Activated CD8-positive, alpha-beta memory T cell treated with anti-CD3 and anti-CD28 coated beads for 36 hours (primary cell): ENCODE measurements at regions not wholly inside any gene's neighbourhood (a gene's known extent, or its start where the extent isn't known, plus 50 kb on each side); places are given as distances from the start of the nearest gene placed in this dataset.

Experiments
- CTCF ChIA-PET: fragments of 350-600 bp; sonication (Branson Sonifier 250); formaldehyde crosslinking; loops from one replicate; lab custom pipeline; 2021; ENCODE audit warnings: antibody characterized with exemption; lab: Charles Lee
- POLR2A ChIA-PET: fragments of 350-600 bp; sonication (Branson Sonifier 250); formaldehyde crosslinking; loops from one replicate; lab custom pipeline; 2021; ENCODE audit warnings: antibody characterized with exemption; lab: Charles Lee

DNA sequence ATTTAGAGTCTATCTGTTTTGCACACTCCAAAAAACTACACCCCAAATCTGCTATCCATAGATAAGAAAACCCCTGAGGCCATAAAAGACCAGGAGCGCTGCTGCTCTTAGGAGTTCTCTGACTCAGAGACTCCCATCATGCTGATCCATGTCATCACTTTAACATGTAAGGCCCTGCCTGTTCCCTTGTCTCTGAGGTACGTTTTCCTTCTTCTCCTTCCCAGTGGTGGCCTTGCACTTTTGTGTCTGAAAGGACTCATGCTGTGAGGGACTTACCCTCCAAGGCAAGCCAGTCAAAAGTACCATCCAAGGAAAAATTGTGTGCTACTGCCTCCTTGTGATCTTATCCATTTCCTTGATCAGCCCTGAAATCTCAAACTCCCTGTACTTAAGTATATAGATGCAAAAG is 427.4 kb upstream of the NCAM2 start:
- POLR2A ChIA-PET = no interaction called here
- CTCF ChIA-PET = no interaction called here

DNA sequence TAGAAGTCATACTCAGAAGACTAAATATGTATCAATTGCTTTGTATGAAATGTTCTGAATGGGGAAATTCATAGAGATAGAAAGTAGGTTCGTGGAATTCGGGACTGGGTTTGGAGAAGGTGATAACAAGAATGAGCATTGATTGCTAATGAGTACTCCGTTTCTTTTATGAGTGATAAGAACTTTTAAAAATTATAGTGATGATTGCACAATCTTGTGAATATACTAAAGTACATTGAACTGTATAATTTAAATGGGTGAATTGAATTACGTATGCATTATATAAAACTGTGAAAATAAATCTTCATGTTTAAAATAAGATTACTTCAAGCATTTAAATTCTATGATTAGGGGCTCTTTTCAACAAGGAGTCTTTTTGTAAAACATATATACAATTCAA is 425.6 kb upstream of the NCAM2 start:
- CTCF ChIA-PET = no interaction called here
- POLR2A ChIA-PET = no interaction called here

DNA sequence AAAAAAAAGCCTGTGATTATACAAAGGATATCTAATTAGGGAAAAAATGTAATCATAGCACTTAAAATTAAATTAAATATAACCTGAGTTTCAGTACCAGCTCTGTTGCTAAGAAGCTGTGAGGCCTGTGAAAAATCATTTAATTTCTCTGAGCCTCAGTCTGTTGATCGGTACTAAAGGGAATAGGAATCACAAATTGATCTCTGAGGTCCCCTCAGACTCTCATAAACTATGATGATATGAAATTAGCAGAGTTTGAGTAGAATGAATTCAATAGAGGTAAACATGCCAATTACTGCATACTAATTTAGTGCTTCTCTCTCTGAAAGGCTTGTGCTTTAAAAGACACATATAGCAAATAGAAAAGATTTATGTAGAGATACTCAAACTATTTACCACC is 416.8 kb upstream of the NCAM2 start:
- ChIA-PET CTCF (no interaction called here), POLR2A (no interaction called here)

DNA sequence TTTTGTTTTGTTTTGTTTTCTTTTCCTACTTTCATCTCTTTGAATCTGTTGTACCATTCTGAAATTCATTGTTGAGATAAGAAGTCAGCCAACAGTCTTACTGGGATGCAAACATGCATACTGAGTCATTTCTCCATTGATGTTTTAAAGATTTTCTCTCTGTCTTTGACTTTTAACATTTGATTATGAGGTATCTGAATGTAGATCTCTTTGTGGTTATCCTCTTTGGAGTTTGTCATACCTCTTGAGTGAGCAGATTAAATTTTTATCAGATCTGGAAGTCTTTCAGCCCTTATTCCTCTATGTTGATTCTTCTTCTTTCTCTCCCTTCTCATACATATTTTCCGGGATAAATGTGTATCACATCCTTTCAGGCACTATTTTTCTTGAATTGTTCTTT is 406.9 kb upstream of the NCAM2 start:
- POLR2A ChIA-PET = no interaction called here
- CTCF ChIA-PET = no interaction called here

DNA sequence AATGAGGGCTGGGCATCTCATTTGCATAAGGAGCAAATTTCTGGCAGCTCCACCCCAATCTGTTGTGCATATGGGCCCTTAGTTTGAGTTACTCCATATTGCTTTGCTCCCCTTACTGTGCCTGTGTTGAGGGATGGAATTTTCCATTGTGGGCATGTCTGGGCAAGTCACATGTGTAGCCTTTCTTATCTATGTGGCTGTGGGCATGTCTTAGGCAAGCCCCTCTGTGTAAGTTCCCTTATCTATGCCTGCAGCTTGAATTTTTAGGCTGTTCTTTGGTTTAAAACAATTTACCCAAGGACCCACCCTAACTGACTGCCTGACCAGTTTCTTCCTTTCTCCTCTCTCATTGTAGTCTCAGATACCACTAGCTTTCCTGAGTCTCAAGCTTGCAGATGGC is 405.7 kb upstream of the NCAM2 start:
- POLR2A ChIA-PET = no interaction called here
- CTCF ChIA-PET = no interaction called here

DNA sequence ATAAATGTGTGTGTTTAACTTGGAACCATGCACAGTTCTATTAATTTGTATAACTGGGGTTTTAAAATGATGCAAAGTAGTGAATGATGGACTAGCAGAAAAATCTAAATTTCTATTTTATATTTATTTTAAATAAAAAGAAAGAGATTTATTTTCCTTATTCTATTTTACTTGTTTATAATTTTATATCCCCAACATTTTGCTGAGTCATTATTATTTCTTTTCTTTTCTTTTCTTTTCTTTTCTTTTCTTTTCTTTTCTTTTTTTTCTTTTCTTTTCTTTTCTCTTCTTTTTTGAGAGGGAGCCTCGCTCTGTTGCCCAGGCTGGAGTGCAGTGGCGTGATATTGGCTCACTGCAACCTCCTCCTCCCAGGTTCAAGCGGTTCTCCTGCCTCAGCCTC is 395.0 kb upstream of the NCAM2 start:
- POLR2A ChIA-PET = no interaction called here
- CTCF ChIA-PET = no interaction called here

DNA sequence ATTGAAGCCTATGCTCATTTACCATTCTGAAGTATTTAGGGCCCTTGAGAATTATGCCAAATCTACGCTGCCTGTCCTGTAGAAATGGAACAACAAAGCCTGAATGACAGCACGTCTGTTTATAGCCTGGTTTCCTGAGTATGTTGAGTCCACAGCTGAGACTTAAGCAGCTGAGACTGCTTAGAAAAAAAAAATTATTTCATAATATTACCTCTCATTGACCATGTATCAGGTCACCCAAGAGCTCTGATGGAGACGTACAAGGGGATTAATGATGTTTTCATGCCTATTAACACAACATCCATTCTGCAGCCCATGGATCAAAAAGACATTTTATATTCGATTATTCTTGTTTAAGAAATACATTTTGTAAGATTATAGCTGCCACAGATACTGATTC is 387.2 kb upstream of the NCAM2 start:
- ChIA-PET CTCF (no interaction called here), POLR2A (no interaction called here)

DNA sequence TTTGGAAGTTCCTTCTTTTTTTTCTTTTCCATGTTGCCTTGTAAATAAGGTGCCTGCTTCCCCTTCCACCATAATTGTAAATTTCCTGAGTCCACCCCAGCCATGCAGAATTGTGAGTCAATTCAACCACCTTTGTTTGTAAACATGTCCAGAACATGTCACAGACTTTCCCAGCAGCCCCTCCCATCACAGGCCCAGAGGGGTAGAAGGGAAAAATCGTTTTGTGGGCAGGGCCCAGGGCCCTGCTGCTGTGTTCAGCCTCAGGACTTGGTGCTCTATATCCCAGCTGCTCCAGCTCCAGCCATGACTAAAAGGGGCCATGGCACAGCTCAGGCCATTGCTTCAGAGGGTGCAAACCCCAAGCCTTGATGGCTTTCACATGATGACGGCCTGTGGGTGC is 384.6 kb upstream of the NCAM2 start:
- ChIA-PET CTCF (no interaction called here), POLR2A (no interaction called here)

DNA sequence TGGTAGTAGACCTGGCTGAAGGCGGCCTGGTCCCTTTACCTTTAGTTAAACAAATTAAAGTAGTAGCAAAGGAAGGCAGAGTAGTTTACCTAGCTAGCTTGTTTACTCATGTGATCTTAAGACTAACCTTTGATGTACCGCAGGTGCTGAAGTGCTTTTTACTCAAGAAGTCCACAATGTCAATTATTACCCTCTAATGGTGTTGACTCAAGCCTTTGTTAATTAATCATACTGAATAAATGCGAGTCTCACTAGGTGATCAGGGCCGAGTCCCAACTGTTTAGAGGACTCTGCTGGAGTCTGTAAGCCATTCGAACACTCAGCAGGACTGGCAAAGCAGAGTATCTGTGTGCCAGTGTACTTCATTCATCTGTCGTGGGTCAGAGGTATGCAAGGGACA is 381.1 kb upstream of the NCAM2 start:
- POLR2A ChIA-PET = no interaction called here
- CTCF ChIA-PET = no interaction called here

DNA sequence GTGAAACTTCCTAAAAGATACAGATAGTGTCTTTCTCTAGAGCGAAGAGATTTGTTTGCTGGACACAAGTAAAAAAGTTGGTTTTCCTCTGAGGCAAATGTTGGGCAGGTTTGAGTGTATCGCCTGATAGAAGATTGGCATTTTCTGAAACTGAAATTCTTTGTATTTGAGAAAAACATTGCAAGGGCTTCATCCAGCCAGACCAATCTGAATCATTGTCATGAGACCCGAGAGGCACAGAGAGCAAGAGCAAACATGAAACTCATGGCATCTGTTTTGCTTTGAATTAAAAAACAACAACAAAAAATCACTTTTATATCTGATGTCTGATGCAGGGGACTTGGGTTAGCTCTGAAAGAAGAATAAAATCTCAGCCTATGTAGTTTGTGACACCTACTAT is 379.3 kb upstream of the NCAM2 start:
- POLR2A ChIA-PET = no interaction called here
- CTCF ChIA-PET = no interaction called here

DNA sequence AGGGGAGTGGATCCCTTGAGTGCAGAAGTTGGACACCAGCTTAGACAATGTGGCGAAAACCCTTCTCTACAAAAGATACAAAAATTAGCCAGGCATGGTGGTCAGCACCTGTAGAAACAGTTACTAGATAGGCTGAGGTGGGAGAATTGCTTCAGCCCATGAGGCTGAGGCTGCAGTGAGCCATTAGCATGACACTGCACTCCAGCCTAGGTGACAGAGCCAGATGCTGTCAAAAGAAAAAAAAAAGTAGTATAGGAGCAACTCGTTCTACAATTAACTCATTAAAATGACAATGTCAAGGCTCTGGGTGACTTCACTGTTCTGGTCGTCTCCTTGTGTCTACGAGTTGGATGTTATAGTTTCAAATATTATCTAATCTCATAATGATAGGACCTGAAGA is 370.6 kb upstream of the NCAM2 start:
- ChIA-PET CTCF (no interaction called here), POLR2A (no interaction called here)

DNA sequence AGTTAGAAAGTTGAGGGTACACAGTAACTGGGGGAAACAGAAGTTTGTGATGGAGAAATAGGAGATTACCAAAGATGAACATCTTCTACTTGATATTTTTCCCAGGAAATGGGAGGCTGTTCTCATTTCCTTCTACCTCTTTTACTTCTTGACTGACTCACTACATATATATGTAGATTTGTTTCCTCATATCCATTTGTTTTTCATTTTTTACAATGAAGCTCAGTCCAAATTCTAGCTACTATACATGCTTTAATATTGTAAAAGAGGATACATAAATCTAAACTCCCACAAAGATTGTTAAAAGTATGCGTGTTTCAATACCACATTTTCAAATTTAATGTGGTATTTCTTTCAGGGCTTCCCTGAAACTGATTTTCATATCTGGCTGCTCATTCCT is 366.6 kb upstream of the NCAM2 start:
- ChIA-PET CTCF (interaction anchor here (0.7 kb wide), 1 partner anchor 88 kb away, joined by 4 read pairs; no protein-coding TSS in a partner anchor), POLR2A (no interaction called here)

DNA sequence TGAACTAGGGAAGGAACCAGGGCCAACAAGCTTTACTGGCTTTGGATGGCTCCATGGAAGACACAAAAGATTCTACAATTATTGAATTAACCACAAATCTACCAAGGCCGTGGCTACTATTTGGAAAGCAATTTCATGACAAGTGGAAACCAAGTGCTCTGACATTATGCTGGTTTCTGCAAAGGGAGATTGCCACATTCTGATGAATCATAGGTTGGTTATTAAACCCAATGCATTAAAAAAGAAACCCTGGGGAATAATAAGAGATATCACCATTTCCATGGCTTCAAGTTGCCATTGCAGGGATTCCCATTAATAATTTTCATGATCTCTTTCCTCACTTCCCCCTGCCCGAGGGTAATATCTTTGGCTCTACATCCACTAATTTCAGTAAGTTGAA is 359.2 kb upstream of the NCAM2 start:
- ChIA-PET CTCF (no interaction called here), POLR2A (no interaction called here)

DNA sequence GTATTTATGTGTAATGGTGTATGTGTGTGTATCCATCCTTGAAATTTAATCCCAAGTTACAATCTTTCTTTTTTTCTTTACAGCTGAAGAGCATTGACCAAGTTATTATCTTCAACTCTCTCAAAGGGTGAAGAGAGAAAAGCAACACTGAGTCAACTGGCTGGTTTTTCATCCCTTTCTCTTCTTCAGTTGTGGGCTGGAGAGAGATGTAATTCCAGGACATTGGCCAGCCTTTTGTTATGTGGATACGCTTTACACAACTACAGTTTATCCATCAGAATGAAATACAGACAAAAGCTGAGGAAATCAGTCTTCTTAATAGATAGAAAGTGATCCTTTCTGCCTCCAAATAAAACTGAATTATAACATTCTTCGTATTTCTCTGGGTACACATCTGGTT is 357.0 kb upstream of the NCAM2 start:
- CTCF ChIA-PET = no interaction called here
- POLR2A ChIA-PET = no interaction called here

DNA sequence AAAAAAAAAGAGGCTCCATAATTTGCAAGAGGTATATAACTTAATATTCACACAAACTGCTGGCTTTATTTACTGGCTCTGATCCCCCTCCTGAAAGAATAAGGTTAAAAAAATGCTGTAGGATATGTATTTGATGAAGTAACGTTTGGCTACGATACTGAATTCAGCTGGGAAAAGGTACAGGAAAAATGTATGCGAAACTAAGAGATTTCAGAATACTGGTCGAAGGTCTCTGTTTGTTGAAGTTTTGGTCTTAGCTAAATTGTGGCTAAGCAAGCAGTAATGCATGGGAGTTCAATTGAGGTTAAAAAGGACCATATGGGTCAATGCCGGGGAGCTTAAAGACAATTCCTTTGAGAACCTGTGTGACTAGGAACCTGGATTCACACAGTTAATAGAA is 355.5 kb upstream of the NCAM2 start:
- ChIA-PET POLR2A (no interaction called here), CTCF (no interaction called here)

DNA sequence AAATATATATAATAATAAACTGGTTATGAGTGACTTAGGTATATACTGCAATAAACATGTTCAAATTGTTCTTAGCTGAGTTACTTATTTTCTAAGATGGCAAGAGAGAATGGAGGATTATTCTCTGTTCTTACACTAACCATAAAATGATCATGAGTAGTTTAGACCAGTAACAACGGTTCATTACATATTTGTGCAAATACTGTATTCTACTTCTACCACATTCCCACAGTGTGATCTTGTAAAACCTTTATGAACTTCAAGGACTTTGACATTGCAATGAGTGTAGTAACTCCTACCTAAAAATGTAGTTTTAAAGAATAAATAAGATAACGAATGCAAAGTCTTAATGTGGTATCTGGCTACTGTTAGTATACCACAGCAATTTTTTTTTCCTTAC is 353.7 kb upstream of the NCAM2 start:
- CTCF ChIA-PET = no interaction called here
- POLR2A ChIA-PET = no interaction called here

DNA sequence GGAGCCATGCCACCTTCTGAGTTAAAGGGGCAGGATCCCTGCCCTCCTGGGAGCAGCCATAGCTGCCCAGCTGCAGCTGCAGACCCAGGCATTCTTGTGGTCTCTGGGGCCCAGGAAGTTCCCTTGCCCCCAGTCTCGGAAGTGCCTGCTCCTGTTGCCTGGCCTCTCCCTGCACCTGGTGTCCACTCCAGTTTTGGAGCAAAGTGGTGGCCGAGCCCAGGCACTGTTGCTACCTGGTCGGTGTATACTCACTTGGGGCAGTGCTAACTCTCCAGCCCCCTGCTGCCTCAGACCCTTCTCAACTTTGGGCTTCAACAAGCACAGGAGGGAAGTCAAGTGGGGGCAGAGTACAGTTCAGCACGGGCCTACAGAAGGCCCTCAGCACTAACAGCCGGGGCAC is 352.9 kb upstream of the NCAM2 start:
- ChIA-PET POLR2A (no interaction called here), CTCF (no interaction called here)

DNA sequence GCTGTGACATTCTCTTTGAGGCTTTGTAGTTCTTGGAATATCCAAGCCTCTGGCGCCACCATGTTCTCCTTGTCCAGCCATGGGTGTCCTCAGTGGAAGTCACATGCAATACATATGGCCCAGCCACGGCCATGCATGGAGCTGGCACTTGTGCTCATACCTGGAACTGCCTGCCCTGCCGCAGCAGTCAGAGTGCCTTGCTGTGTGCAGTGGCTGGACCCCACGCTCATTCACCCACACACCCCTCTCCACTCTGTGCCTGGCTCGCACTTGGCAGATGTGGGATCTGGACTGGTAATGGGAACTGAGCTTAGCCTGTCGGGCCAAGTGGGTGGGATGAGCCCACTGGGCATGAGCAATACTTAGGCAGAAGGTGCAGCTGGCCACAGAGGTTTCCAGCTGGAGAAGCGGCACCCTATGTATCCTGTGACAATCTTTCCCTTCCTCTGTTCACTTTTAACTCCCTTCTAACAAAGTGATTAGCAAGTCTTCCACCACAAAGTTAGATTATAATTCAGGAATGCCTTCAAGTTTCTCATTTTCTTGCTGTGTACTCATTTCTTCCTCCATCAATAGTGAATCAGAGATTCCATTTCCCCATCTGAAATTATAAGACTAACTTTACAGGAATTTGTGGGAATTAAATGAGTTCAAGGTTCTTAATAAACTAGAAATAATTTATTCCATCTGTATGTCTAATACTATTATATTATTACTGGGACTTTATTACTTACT is 351.6 kb upstream of the NCAM2 start:
- POLR2A ChIA-PET = no interaction called here
- CTCF ChIA-PET = no interaction called here

DNA sequence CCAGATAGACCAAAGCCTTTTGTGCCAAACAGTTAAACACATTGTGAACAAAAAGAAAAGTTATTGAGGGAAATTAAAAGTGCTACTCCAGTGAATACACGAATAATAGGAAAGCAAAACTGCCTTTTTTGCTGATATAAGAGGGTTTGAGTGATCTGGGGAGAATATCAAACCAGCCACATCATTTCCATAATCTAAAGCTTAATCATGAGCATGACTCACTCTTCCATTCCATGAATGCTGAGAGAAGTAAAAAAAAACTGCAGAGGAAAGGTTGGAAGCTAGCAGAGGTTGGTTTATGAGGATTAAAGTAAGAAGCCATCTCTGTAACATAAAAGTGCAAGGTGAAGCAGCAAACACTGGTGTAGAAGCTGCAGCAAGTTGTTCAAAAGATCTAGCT is 350.6 kb upstream of the NCAM2 start:
- ChIA-PET POLR2A (no interaction called here), CTCF (no interaction called here)

DNA sequence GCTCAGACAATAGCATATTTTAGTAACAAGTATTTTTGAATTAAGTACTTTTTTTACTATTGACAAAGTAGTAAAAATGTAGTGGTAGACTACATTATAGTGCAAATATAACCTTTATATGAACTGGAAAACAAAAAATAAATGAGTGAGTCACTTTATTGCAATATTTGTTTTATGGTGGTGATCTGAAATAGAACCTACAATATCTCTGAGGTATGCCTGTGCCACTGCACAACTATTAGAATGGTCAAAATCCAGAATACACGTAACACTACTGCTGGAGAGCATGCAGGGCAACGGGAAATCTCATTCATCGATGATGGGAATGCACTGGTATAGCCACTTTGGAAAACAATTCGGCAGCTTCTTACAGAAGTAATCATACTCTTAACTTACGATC is 349.0 kb upstream of the NCAM2 start:
- CTCF ChIA-PET = no interaction called here
- POLR2A ChIA-PET = no interaction called here

DNA sequence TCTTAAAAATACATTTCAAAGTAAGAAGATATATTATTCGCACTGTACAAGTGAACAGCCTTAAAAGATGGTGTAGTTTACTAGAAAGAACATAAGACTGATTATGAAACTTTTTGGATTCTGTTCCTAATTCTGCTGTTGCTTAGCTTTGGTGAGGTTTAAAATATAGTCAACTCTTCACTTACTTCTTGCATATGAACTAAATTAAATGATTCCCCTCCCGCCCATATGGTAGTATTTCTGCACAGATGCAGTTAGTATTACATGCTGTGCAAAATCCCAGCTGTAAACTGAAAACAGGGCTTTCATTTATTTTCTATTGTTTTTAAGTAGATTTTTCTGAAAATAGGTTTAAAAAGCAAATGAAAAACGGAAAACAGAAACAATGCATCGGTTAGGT is 345.4 kb upstream of the NCAM2 start:
- ChIA-PET POLR2A (no interaction called here), CTCF (no interaction called here)

DNA sequence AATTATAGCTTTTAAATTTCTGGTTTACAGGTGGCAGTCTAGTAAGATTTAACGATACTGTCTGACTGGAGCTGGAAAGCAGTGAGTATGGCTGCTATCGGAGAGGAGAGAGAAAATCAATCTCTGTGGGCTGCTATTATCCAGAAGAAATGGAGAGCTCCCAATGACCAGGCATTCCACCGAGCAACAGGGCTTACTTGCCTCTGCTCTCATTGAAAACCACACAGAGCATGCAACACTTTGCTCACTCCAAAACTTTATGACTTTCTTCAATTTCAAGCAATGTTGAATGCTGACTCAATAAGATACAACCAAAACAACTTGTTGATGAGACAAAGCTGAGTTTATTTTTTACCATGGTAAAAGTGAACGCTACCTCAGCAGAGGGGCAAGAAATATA is 337.0 kb upstream of the NCAM2 start:
- POLR2A ChIA-PET = no interaction called here
- CTCF ChIA-PET = no interaction called here
